Activated CD8-positive, alpha-beta memory T cell treated with anti-CD3 and anti-CD28 coated beads for 1 hour (primary cell): ENCODE measurements at regions not wholly inside any gene's neighbourhood (a gene's known extent, or its start where the extent isn't known, plus 50 kb on each side); places are given as distances from the start of the nearest gene placed in this dataset.

Source experiments
- DNase-seq, 2 donors: peaks; one replicate each; pipeline ENCODE4 v3.0.0-alpha.2; 2020; ENCODE audit warnings: low read depth in 1 of 2; ENCODE audit errors: extremely low read depth in 1 of 2

- DNase-seq: no peak
These were observed 210.6 kb downstream of the QDPR start for GRCh38 chr4:17301266-17301665.

- no peak for DNase-seq
These were observed 214.7 kb downstream of the QDPR start for GRCh38 chr4:17296921-17297890.

- DNase-seq: no peak
These were observed 218.0 kb downstream of the QDPR start for GRCh38 chr4:17293901-17294300.

- DNase-seq: no peak
These were observed 223.7 kb downstream of the QDPR start for GRCh38 chr4:17288151-17288550.

- DNase-seq: no peak
These were observed 225.0 kb downstream of the QDPR start for GRCh38 chr4:17286752-17287460.

- no peak for DNase-seq
These were observed 226.1 kb downstream of the QDPR start for GRCh38 chr4:17285747-17286146.

GRCh38 chr4:17284323-17285175, 227.3 kb downstream of the QDPR start:
- DNase-seq: no peak

GRCh38 chr4:17283832-17284231, 228.1 kb downstream of the QDPR start:
- DNase-seq: no peak

GRCh38 chr4:17283251-17283650, 228.6 kb downstream of the QDPR start:
- DNase-seq: no peak

- DNase-seq: no peak
These were observed 231.4 kb downstream of the QDPR start for GRCh38 chr4:17280261-17281018.

GRCh38 chr4:17276776-17277175, 235.1 kb downstream of the QDPR start:
- DNase-seq: no peak

- no peak for DNase-seq
These were observed 236.1 kb downstream of the QDPR start for GRCh38 chr4:17275836-17276235.

GRCh38 chr4:17273047-17273446, 238.8 kb downstream of the QDPR start:
- DNase-seq: no peak

GRCh38 chr4:17272154-17272553, 239.7 kb downstream of the QDPR start:
- no peak for DNase-seq

- no peak for DNase-seq
These were observed 246.2 kb downstream of the QDPR start for GRCh38 chr4:17265653-17266052.

GRCh38 chr4:17265139-17265538, 246.8 kb downstream of the QDPR start:
- DNase-seq: no peak

GRCh38 chr4:17260166-17260907, 251.6 kb downstream of the QDPR start:
- DNase-seq: no peak

- DNase-seq: no peak
These were observed 253.8 kb downstream of the QDPR start for GRCh38 chr4:17258106-17258505.

GRCh38 chr4:17252131-17252530, 259.8 kb downstream of the QDPR start:
- DNase-seq: no peak

- no peak for DNase-seq
These were observed 260.8 kb downstream of the QDPR start for GRCh38 chr4:17251101-17251500.
